Loucy (cell line): ENCODE measurements at regions not wholly inside any gene's neighbourhood (a gene's known extent, or its start where the extent isn't known, plus 50 kb on each side); places are given as distances from the start of the nearest gene placed in this dataset.

Experiments used
- CTCF ChIP-seq: fragments of 200-600 bp; sonication (generic); conservative IDR thresholded peaks from 2 replicates; pipeline ENCODE4 v1.5.1; 2014; ENCODE audit warnings: mild to moderate bottlenecking, antibody characterized with exemption, low read length
- EZH2phosphoT487 ChIP-seq: fragments of 200-600 bp; IDR thresholded peaks from 2 replicates; pipeline ENCODE4 v1.6.1; 2018; ENCODE audit warnings: antibody characterized with exemption, mild to moderate bottlenecking, moderate library complexity, borderline replicate concordance

- TF ChIP-seq CTCF = no peak
- no peak for TF ChIP-seq EZH2phosphoT487
Observed at GRCh38 chr4:129335276-129335675, 239.3 kb downstream of the C4orf33 start.
